ENCODE measurements at regions not wholly inside any gene's neighbourhood (a gene's known extent, or its start where the extent isn't known, plus 50 kb on each side); places are given as distances from the start of the nearest gene placed in this dataset.

- no peak overlapping the region for H2BK15ac ChIP-seq (ENCODE audit: low read depth, low read length)
- no peak overlapping the region for H3K23ac ChIP-seq (ENCODE audit: insufficient read length, low read depth, low read length)
- no peak overlapping the region for H3K9ac ChIP-seq (ENCODE audit: extremely low read depth, insufficient read length, low read length)
- H3K23me2 ChIP-seq (ENCODE audit: insufficient read length, low read depth, low read length, poor library complexity, severe bottlenecking), result no peaks in the 10 kb centered on the region
- Mint-ChIP-seq H3K27ac (no peak overlapping the region), H3K36me3 (ENCODE audit: insufficient read depth in 1 of 3, low read depth in 3 of 3) (no peaks in the 10 kb centered on the region; a peak in 1 of 7 replicates), H3K9me3 (peaks cover 0 to 3% of the 10 kb centered on the region in 2 experiments; a peak in 3 of 5 replicates), H3K27me3 (ENCODE audit: low read depth) (no peaks in the 10 kb centered on the region), H3K4me1 (no peaks in the 10 kb centered on the region), H3K4me3 (no peak overlapping the region)
- no peaks in the 10 kb centered on the region for H3K79me2 ChIP-seq (ENCODE audit: insufficient read depth, low read length)
- no peak overlapping the region for H4K8ac ChIP-seq (replicated peaks; ENCODE audit: insufficient read length, low read depth, low read length)
- H3K27me3 ChIP-seq (ENCODE audit: insufficient read depth, low read length), result no peaks in the 10 kb centered on the region
- H3K56ac ChIP-seq (ENCODE audit: insufficient read length, low read depth, low read length), result no peak overlapping the region
- H3K4me1 ChIP-seq (ENCODE audit: insufficient read depth, low read length), result no peaks in the 10 kb centered on the region
- no peaks in the 10 kb centered on the region for H3K79me1 ChIP-seq (ENCODE audit: insufficient read depth, low read depth, low read length, poor library complexity, severe bottlenecking)
- TF ChIP-seq, protein P1, sequence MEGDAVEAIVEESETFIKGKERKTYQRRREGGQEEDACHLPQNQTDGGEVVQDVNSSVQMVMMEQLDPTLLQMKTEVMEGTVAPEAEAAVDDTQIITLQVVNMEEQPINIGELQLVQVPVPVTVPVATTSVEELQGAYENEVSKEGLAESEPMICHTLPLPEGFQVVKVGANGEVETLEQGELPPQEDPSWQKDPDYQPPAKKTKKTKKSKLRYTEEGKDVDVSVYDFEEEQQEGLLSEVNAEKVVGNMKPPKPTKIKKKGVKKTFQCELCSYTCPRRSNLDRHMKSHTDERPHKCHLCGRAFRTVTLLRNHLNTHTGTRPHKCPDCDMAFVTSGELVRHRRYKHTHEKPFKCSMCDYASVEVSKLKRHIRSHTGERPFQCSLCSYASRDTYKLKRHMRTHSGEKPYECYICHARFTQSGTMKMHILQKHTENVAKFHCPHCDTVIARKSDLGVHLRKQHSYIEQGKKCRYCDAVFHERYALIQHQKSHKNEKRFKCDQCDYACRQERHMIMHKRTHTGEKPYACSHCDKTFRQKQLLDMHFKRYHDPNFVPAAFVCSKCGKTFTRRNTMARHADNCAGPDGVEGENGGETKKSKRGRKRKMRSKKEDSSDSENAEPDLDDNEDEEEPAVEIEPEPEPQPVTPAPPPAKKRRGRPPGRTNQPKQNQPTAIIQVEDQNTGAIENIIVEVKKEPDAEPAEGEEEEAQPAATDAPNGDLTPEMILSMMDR (conservative IDR thresholded peaks at IDR 0.05), result no peak
- no peak overlapping the region for H2BK120ac ChIP-seq (ENCODE audit: low read depth, low read length, poor library complexity, severe bottlenecking)
- no peak overlapping the region for H2BK20ac ChIP-seq (ENCODE audit: low read depth, low read length, poor library complexity, severe bottlenecking)
- DNase-seq, result no peak
- H2BK5ac ChIP-seq (ENCODE audit: insufficient read length, low read length), result no peak overlapping the region
- no peak overlapping the region for H3K14ac ChIP-seq (ENCODE audit: insufficient read depth, low read length)
- no CpG with 5 or more reads among the region's 3 CpGs for WGBS (ENCODE audit: extremely low coverage, insufficient read length, low lambda C conversion rate)
- H3K18ac ChIP-seq (ENCODE audit: insufficient read length, low read depth, low read length), result no peak overlapping the region
- H3T11ph ChIP-seq (ENCODE audit: low read length), result no peak overlapping the region
- no peak overlapping the region for H2AK5ac ChIP-seq (ENCODE audit: insufficient read length, low read length)
- no peak overlapping the region for H4K5ac ChIP-seq (ENCODE audit: insufficient read length, low read depth, low read length)
- no peaks in the 10 kb centered on the region for H3K9me3 ChIP-seq (ENCODE audit: control insufficient read depth, low read depth, low read length)
- H2AFZ ChIP-seq (ENCODE audit: low read length), result no peak overlapping the region
- no peak overlapping the region for H2BK12ac ChIP-seq (ENCODE audit: insufficient read length, low read depth, low read length)
- H4K20me1 ChIP-seq (ENCODE audit: control insufficient read depth, insufficient read depth, insufficient read length), result no peaks in the 10 kb centered on the region
- H4K91ac ChIP-seq (ENCODE audit: insufficient read length, low read depth, low read length), result no peak overlapping the region
- no peak overlapping the region for H3K4me2 ChIP-seq (ENCODE audit: insufficient read depth, insufficient read length, low read length)
- H3K4ac ChIP-seq (ENCODE audit: low read depth, low read length), result no peak overlapping the region
- no peak overlapping the region for H3K27ac ChIP-seq (ENCODE audit: insufficient read length, low read depth, low read length)
Measured at GRCh38 chr4:155496294-155496626, 119.5 kb upstream of the MAP9 start.

Measured in H9 (cell line).